Esophagus squamous epithelium (tissue), 5 donors: ENCODE measurements at regions not wholly inside any gene's neighbourhood (a gene's known extent, or its start where the extent isn't known, plus 50 kb on each side); places are given as distances from the start of the nearest gene placed in this dataset.

Experiments
- DNase-seq: peaks from one replicate; lab custom pipeline; 2025; lab: John Stamatoyannopoulos, UW
- H3K27ac ChIP-seq, 4 donors: fragments of 200-600 bp; sonication (generic); one replicate each; pipeline ENCODE4 v1.5.1; 2016 to 2019; ENCODE audit warnings: mild to moderate bottlenecking in 1 of 4
- H3K27me3 ChIP-seq, 4 donors: fragments of 200-600 bp; sonication (generic); 1 replicate in 3 of 4; 2 replicates in 1 of 4; pipeline versions ENCODE4 v1.5.1 to v1.6.0; 2017 to 2021; ENCODE audit warnings: antibody characterized with exemption in 1 of 4
- H3K36me3 ChIP-seq, 3 donors: fragments of 200-600 bp; sonication (generic); one replicate each; pipeline ENCODE4 v1.5.1; 2016 to 2019
- H3K4me1 ChIP-seq, 3 donors: fragments of 200-600 bp; sonication (generic); one replicate each; pipeline ENCODE4 v1.5.1; 2017 to 2019
- H3K4me3 ChIP-seq, 4 donors: fragments of 200-600 bp; sonication (generic); 1 replicate in 3 of 4; 2 replicates in 1 of 4; pipeline ENCODE4 v1.5.1; 2016 to 2019; ENCODE audit warnings: mild to moderate bottlenecking in 2 of 4, moderate library complexity in 1 of 4
- H3K9me3 ChIP-seq, 3 donors: fragments of 200-600 bp; sonication (generic); one replicate each; pipeline ENCODE4 v1.5.1; 2016 to 2019
- POLR2A ChIP-seq, 4 donors: fragments of 450-650 bp; IDR thresholded peaks; one replicate each; pipeline ENCODE4 v1.6.1; 2017; ENCODE audit warnings: antibody characterized with exemption in 4 of 4, mild to moderate bottlenecking in 4 of 4, moderate library complexity in 3 of 4
- WGBS, 2 donors: methylation state at CpG; one replicate each; pipeline ENCODE4 v1.1.5; 2018; 5-methylcytosine and 5-hydroxymethylcytosine counted together
- intact Hi-C: fragments of 100-400 bp; cut with DNase I; formaldehyde crosslinking; loops from one replicate; pipeline ENCODE4 v1.15.0; 2022
- TF ChIP-seq, protein P1 (sequence below), 6 experiments: fragments of 450-650 bp in 4 of 6; fragments of 200-600 bp in 2 of 6; sonication (generic) in 2 of 6; IDR thresholded peaks; one replicate each; pipeline ENCODE4 v1.5.1; 2016 to 2019; ENCODE audit warnings: antibody characterized with exemption in 6 of 6, mild to moderate bottlenecking in 4 of 6, moderate library complexity in 4 of 6
- donor health status: DM: yes; HTN: yes; CAD: no.

DNA sequence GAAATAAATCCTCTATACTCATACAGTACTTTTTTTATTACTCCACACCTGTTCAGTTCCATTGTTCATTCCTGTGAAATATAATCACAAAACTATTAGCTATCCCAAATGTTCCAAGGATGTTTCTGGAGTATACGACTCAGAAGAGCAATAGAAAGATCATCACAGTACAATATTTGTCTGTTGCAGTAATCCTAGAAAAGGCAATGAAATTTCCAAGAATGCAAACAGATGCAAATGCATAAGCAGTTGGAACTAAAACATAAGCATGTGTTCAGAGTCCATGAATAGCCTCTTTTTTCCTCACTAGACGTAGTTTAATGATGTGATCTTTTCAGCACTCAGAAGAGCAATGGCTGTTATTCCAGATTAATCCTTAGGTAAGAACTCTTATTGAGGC is 55.2 kb downstream of the RTL3 start:
- 65 to 92% methylated on average over 2 of the region's 2 CpGs for WGBS, 2 donors

DNA sequence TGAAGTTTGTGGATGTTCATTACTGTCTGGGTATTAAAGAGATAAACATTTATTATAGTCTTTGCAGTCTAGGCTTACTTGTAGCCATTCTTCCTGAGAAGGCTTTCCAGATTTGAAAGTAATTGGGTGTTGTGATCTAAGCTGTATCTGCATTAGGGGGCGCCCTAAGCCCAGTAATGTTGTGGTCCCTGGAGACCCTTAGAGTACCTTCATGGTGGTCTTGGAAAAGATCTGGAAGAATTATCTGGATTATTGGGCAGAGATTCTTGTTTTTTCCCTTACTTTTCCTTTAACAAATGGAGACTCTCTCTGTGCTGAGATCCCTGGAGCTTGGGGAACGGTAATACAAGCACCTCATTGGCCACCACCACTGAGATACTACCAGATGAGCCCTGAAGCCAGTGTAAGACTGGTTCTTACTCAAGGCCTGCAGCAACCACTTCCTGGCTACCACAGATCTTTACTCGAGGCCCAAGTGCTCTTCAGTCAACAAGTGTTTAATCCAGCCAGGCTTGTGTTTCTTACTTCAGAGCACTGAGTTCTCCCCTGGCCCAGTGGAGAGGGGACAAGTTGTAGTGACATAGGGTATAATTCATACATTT is 63.1 kb downstream of the RTL3 start:
- no peaks in the 10 kb centered on the region for H3K9me3 ChIP-seq
- H3K27ac ChIP-seq: no peak overlapping the region
- no peaks in the 10 kb centered on the region for H3K27me3 ChIP-seq
- intact Hi-C loops: no loop called here
- no peaks in the 10 kb centered on the region for H3K4me1 ChIP-seq
- H3K36me3 ChIP-seq: no peaks in the 10 kb centered on the region
- 38 to 80% methylated on average over 2 to 3 of the region's 3 CpGs for WGBS, 2 donors
- H3K4me3 ChIP-seq: no peak overlapping the region
- TF ChIP-seq POLR2A (IDR thresholded peaks at IDR 0.05): no peak
- TF ChIP-seq, protein P1, sequence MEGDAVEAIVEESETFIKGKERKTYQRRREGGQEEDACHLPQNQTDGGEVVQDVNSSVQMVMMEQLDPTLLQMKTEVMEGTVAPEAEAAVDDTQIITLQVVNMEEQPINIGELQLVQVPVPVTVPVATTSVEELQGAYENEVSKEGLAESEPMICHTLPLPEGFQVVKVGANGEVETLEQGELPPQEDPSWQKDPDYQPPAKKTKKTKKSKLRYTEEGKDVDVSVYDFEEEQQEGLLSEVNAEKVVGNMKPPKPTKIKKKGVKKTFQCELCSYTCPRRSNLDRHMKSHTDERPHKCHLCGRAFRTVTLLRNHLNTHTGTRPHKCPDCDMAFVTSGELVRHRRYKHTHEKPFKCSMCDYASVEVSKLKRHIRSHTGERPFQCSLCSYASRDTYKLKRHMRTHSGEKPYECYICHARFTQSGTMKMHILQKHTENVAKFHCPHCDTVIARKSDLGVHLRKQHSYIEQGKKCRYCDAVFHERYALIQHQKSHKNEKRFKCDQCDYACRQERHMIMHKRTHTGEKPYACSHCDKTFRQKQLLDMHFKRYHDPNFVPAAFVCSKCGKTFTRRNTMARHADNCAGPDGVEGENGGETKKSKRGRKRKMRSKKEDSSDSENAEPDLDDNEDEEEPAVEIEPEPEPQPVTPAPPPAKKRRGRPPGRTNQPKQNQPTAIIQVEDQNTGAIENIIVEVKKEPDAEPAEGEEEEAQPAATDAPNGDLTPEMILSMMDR (IDR thresholded peaks at IDR 0.05): no peak
- DNase-seq: no peak

More for the DNA sequence above, 55.2 kb downstream of the RTL3 start:
- no peak for TF ChIP-seq POLR2A (IDR thresholded peaks at IDR 0.05)
- TF ChIP-seq, protein P1 (IDR thresholded peaks at IDR 0.05): no peak
- H3K36me3 ChIP-seq: no peaks in the 10 kb centered on the region
- no peak overlapping the region for H3K4me3 ChIP-seq
- DNase-seq: no peak
- H3K9me3 ChIP-seq: no peaks in the 10 kb centered on the region
- no peaks in the 10 kb centered on the region for H3K4me1 ChIP-seq
- no peak overlapping the region for H3K27ac ChIP-seq
- intact Hi-C loops: no loop called here
- no peaks in the 10 kb centered on the region for H3K27me3 ChIP-seq

DNA sequence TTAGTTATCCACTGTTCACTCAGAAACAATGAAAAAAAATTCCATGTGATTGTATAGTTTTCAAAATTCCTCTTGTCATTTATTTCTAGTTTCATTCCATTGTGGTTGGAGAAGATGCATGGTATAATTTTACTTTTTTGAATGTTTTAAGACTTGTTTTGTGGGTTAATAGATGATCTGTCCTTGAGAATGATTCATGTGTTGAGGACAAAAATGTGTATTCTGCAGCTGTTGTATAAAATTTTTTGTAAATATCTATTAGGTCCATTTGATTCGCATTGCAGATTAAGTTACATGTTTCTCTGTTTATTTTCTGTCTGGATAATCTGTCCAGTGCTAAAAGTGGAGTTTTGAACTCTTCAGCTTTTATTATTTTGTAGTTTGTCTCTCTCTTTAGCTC is 65.4 kb downstream of the RTL3 start:
- Histone ChIP-seq H3K27me3 (no peaks in the 10 kb centered on the region), H3K27ac (no peak overlapping the region), H3K4me3 (no peak overlapping the region), H3K36me3 (no peaks in the 10 kb centered on the region), H3K9me3 (no peaks in the 10 kb centered on the region), H3K4me1 (no peaks in the 10 kb centered on the region)
- WGBS, 2 donors: 76 to 80% methylated on average over 1 of the region's 1 CpG
- no peak for TF ChIP-seq POLR2A (IDR thresholded peaks at IDR 0.05)
- TF ChIP-seq, protein P1 (IDR thresholded peaks at IDR 0.05): no peak
- no peak for DNase-seq
- intact Hi-C loops: no loop called here

DNA sequence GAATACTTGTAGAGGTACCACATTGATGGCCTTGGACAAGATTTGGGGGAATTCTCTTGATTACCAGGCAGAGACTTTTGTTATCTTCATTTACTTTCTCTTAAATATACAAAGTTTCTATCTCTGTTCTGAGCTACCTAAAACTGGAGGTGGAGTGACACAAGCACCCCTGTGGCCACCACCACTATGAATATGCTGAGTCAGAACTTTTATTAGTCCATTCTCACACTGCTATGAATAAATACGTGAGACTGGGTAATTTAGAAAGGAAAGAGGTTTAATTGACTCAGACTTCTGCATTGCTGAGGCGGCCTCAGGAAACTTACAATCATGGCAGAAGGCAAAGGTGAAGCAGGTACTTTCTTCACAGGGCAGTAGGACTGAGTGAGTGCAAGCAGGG is 67.1 kb downstream of the RTL3 start:
- no peaks in the 10 kb centered on the region for H3K9me3 ChIP-seq
- no peak for DNase-seq
- no peaks in the 10 kb centered on the region for H3K36me3 ChIP-seq
- H3K27me3 ChIP-seq: no peaks in the 10 kb centered on the region
- 64 to 100% methylated on average over 1 to 2 of the region's 2 CpGs for WGBS, 2 donors
- no peak overlapping the region for H3K4me3 ChIP-seq
- intact Hi-C loops: no loop called here
- H3K27ac ChIP-seq: no peak overlapping the region
- no peaks in the 10 kb centered on the region for H3K4me1 ChIP-seq
- TF ChIP-seq, protein P1 (IDR thresholded peaks at IDR 0.05): no peak
- no peak for TF ChIP-seq POLR2A (IDR thresholded peaks at IDR 0.05)

DNA sequence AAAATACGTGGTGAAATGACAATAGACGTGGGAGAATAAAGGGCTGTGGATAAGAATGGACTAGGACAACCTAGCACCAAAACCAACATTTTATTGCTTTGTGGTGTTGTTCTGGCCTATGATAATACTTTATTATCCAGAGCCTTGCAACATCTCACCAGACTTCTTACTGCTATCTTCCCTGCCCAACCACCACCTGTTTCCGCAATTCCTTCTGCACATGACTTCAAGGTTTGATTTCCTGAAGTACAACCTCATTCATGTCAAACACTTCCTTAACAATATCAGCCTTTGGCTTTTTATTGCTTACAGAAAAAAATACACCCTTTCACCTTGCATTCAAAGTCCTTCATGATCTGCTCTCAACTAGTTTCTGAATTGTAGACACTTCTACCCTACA is 84.8 kb downstream of the RTL3 start:
- 70 to 79% methylated on average over 3 of the region's 3 CpGs for WGBS, 2 donors
- no peak overlapping the region for H3K27ac ChIP-seq
- intact Hi-C loops: no loop called here

More for the DNA sequence above, 84.8 kb downstream of the RTL3 start:
- no peak overlapping the region for H3K4me3 ChIP-seq
- no peaks in the 10 kb centered on the region for H3K27me3 ChIP-seq
- TF ChIP-seq POLR2A (IDR thresholded peaks at IDR 0.05): no peak
- TF ChIP-seq, protein P1 (IDR thresholded peaks at IDR 0.05): no peak
- no peaks in the 10 kb centered on the region for H3K36me3 ChIP-seq
- peaks cover 0 to 19% (median 0%) of the 10 kb centered on the region in 3 donors for H3K4me1 ChIP-seq
- DNase-seq: no peak
- no peaks in the 10 kb centered on the region for H3K9me3 ChIP-seq
